OCI-M1 (cell line): ENCODE measurements at regions not wholly inside any gene's neighbourhood (a gene's known extent, or its start where the extent isn't known, plus 50 kb on each side); places are given as distances from the start of the nearest gene placed in this dataset.
"Not testable (repeated sequence)": the region's sequence is repeated elsewhere in the genome, so short reads cannot be mapped to it uniquely, and the experiment has no call there.

Source experiments
- DNase-seq: peaks from one replicate; lab custom pipeline; 2025; lab: John Stamatoyannopoulos, UW

DNA sequence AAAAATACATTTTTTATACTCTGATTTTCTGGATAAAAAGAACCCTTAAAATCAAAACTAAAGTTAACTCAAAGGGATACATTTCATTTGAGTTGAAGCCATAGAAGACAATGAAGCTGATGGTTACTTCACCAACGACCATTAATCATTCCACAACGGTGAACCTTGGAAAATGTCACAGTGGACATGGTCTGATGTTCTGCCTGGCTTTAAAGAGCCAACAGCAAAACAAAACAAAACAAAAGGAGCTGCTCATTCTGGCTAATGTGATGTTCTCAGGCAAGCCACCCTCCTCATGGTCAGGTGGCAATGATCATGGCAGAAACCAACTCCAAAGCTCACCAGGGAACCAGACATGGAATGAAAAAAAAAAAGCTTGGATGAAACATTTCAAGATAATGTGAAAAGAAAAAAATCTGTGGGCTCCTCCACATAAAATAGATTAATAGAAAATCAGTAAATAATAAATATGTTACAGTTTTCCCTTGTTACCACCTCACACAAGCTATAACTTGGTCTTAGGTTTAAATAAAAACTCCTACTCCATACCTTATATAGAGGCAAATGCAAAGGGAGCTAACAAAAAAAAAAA lies 90.1 kb upstream of the SERTAD2 start:
- DNase-seq, result no peak

DNA sequence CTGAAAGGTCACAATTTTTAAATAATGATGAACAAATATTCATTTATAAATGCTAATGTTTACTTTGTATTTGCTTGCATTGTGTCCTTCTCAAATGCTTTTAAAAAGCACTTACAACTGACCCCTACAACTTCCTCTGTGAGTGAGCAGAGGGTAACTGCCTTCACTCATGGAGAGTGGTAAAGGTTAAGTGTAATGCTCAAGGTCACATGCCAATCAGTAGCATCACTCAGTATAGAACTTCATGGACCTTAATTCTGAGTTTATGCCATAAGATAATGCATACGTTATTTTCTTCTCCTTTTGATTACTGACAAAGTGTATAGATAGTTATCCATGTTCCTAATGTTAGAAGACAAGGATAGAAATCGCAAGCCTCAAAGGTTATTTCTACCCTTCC lies 91.8 kb upstream of the SERTAD2 start:
- peak; percentile 17 for DNase-seq

DNA sequence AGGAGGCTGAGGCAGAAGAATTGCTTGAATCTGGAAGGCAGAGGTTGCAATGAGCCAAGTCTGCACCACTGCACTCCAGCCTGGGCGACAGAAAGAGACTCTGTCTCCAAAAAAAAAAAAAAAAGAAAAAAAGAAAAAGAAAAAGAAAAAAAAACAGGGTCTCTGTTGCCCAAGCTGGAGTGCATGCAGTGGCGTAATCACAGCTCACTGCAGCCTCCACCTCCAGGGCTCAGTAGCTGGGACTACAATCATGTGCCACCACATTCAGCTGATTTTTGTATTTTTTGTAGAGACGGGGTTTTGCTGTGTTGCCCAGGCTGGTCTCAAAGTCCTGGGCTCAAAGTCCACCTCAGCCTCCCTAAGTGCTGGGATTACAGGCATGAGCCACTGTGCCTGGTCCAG lies 94.0 kb upstream of the SERTAD2 start:
- not testable (repeated sequence) for DNase-seq

DNA sequence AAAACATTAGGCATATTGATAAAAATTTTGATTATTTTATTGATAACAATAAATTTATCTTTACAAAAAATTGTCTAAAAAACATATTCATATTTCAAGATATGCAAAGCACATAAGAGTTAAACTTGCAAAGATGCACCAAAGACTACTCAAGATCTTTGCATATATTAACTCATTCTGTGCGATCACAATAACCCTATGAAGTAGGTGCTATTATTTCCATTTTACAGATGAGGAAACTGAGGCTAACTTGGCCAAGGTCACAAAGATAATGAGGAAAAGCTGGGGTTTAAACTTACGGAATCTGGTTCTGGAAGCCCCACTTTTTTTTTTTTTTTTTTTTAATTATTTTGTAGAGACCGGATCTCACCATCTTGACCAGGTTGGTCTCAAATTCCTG lies 94.4 kb upstream of the SERTAD2 start:
- DNase-seq, result no peak

DNA sequence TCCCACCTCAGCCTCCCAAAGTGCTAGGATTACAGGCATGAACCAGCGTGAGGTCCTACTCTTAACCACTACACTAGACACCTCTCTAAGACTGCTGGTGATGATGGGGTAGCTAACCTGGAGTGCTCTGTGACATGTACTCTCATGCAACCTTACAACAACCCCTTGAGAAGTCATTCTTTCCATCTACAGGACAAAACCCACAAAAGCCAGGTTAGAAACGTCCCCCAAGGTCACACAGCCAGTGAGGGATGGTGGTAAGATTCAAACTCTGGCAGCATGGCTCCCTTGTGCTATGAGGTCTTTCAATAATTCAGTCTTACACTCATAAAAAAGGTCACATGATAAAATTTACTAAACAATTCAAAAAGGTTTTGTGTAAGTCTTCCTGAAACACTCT lies 94.8 kb upstream of the SERTAD2 start:
- DNase-seq, result peak; percentile 27

DNA sequence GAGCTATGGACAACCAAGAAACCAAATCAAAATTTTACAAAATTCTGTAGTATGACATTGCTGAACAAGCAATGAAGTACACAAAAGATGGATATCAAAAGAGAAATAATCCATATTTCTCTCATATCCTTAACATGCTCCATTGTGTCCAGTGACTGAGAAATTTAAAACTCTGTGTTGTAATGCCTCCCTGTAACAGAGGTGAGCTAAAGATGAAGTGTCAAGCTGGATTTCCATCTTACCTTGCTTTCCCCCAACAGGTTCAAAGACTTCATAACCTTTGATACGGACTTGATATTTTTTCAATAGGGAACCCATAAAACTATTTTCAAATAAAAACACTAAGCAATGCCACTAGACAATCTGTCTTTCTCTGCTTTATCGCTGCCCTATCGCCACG lies 95.7 kb upstream of the SERTAD2 start:
- DNase-seq, result peak; percentile 30

DNA sequence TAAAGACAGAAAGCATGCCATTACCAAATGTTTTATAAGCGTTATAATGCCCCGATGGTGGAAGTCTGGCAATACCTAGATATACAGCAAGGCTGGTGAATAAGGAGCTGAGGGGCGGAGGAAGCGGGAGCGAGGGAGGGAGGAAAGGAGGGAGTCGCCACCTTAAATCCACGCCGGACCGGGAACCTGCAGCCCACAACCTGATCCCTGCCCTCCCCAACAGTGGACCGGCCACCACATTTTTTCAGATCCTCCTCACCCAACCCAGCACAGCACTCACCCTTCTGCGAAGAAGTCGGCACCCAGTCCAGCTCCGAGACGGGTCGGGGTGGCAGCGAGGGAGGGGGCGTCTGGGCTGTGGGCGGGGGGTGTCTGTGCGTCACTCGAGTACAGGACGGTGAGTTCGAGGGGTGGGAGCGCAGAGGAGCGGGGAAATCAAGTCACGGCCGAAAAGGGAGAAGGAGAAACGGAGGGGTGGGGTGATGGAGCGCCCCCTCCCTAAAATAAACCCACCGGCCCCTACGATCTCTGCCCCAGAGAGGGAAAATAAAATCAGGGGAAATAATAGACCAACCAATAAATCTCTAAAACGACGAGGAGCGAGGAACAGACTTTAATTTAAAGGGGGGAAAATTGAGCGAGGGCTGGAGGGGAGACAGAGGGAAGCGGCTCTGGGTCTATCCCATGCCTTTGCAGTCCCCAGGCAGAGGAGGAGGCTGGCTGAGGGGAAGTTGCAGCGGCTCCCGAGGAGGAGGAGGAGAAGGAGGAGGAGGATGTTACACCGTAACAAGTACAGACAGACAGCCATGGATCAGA lies 96.5 kb upstream of the SERTAD2 start:
- peak; percentile 61 for DNase-seq

DNA sequence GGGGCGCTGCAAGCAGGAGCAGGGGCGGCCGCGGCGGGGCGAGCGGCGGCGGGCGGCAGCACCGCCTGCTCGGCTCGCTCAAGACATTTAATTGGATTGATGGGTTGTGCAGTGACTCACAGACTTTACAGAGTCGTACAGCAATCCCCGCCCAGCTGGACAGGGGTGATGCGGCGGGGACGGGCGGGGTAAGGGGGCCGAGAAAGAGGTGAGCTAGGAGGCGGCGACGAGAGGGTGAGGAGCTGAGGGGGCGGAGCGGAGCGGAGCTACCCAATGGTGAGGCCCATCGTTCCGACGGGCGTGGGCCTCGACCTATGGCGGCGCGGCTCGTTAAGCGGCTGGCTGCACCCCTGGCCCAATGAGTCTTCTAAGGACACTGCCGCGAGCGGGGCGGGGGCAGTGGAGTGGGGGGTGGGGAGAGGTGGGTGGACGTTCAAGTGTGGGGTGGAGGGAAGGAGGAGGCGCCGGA lies 97.1 kb upstream of the SERTAD2 start:
- peak; percentile 99 for DNase-seq

DNA sequence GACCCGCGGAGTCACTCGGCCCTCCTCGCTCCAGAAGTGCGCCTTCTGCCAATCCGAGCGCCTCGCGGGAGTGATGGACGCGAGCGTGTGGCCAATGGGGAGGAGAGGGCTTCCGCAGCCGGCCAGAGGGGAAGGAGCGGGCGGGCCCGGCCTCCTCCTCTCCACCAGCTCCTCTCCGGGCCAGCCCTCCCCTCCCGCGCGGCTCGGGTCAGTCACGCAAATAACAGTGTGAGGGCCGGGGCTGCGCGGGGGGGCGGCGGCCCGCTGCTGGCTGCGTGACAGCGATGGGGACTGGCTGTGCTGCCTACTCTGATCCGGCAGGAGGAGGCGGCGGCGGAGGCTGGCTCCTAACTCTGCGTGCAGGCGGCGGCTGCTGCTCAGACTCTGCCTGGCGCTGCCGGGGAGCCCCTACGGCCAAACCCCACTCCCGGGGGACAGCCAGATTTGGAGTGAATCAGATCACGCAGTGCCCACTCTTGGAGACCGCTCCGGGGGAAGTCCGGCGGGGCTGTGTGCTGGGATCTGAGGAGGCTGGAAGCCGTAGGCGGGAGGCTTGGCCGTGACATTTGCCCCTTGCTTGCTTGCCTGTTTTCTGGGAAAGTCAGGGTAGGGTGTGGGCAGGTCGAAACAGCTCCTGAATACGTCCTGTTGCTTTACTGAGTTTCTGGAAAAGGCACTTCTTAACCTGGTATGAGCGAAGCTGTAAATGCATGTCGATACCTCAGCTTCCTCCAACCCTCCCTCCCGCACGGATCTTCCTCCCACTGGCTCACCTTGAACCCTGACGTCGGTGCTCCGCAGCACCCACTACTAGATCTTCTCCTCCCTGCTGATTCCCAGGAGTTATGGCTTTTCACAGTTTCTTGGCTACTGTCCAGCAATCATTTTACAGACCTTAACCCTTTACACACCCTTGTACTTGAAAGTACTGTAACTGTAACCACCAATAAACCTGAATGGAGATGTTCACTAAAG lies 97.9 kb upstream of the SERTAD2 start:
- peak; percentile 99 for DNase-seq

DNA sequence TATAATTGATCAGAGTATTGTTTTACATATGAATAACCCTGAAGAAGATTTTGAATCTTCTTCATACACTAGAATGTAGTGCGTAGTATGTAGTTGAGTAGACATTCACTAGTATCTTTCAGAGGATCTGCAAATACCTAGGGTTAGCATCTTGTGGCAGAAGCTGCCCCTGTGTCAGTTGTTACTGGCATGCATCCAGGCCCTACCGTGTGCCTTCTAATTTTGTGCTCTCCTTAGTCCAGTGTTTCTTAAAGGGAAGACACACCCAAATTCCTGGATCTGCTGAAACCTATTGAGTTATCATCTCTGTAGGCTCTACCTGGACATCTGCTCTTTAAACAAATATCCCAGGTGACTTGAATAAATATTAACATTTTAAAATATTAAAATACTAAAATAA lies 99.7 kb upstream of the SERTAD2 start:
- no peak for DNase-seq

DNA sequence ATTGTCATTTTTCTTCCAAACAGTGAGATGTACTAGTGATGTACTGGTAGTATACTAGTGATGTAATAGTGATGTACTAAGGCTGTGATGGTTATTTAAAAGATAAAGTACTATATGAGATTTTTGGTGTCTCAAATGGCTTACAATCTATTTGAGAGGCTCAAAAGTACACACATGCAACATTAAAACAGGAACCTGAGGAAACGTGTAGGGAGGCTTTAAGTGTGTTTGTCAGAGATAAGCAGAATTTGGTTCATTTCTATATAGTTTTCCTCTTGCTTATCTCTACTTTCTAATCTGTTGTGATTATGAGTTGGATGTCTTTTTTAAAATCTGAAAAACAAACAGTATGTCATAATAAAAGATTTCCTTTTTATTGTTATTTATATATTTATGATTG lies 100.9 kb upstream of the SERTAD2 start:
- DNase-seq, result peak; percentile 37

DNA sequence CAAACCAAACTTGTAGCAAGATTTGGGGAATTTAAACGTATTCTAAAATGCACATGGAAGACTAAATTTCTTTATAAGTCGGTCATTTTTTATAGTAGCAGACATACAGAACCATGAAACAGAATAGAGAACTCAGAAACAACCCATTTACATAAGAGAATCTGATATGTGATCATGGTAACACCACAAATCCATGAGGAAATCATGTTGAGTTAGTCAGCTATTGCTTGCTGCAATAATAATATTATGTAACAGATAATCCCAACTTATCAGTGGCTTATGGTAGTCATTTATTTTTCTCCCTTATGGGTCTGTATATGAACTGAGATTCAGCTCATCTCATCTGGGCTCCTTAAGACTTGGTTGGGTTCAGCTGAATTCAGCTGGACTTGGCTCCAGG lies 103.4 kb upstream of the SERTAD2 start:
- no peak for DNase-seq

DNA sequence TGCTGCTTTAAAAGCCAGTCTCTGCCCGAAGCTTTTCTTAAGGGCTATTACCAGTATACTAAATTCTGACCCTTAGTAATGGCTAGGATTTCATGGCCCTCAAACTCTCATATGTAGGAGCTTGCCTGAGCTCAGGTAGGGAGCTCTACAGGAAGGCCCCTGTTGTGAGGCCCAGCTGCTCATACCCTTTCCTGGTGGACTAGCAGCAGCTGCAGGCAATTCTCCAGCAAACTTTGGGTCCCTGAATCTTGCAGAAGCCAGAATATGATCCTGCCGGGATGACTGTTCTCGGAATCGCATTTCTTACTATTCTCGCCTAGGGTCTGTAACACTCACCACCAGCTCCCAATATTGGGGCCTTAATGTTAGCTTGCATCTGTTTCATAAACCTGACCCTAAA lies 106.4 kb upstream of the SERTAD2 start:
- DNase-seq, result no peak

DNA sequence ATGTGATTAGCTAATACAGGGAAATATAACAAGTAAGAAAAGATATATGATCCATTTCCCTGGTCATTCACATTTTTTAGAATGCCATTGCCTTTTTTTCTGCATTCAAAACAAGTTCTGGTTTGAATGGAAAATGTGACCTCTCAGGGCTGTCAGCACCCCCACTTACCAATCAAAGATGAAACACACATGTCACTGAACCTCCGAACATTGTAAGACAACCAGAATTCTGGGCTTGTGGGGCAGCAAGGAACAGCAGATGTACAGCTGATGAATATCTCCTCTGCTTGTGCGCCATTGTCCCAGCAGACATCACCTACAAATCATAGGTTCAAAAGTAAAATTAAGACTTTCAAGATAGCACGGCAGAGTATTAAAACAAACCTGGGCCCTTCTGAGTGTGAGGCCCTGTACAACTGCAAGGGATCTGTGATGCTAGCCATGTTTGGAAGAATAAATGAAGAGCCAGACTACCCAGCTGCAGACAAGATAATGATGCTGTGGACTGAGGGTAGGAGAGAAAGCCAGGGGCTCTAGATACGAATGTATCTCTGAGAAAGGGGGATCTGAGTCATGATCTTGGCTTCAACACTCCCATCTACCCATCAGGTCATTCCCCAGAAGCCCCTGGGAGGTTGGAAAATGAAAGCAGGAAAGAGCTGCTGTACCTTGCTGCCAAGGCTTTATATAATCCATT lies 108.7 kb upstream of the SERTAD2 start:
- DNase-seq, result peak; percentile 31

DNA sequence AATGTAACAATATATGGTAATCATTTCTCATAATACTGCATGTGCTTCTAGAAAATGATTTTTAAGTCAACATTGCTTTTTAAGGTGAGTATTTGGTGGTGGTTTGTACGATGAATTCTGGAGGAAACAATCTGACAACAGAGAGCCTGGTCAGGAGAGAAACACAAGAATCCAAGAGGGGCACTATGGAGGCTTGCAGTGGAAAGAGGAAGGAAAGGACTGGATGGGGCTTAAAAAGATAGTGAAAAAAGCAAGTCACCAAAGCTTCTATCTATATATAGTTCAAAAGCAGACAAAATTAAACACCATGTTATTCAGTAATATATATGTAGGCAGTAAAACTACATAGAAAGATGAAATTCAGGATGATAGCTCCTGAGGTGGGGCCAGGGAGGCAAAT lies 109.4 kb upstream of the SERTAD2 start:
- DNase-seq, result peak; percentile 52

DNA sequence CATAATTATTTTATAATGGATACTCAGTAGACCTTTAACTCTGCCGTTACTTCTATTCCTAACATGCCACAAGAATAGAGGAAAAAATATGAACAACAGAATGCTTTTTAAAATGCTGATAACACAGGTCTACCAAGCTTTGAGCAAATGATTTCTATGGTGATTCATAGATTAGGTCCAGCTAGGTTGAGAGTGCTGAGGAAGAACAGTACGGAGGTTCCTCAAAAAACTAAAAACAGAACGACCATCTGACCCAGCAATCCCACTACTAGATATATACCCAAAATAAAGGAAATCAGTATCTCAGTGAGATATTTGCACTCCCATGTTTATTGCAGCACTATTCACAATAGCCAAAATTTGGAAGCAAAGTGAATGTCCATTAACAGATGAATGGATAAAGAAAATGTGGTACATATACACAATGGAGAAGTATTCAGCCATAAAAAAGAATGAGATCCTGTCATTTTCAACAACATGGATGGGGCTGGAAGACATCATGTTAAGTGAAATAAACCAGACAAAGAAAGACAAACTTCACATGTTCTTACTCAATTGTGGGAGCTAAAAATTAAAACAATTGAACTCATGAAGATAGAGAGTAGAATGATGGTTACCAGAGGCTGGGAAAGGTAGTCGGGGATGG lies 111.6 kb upstream of the SERTAD2 start:
- DNase-seq, result peak; percentile 29

DNA sequence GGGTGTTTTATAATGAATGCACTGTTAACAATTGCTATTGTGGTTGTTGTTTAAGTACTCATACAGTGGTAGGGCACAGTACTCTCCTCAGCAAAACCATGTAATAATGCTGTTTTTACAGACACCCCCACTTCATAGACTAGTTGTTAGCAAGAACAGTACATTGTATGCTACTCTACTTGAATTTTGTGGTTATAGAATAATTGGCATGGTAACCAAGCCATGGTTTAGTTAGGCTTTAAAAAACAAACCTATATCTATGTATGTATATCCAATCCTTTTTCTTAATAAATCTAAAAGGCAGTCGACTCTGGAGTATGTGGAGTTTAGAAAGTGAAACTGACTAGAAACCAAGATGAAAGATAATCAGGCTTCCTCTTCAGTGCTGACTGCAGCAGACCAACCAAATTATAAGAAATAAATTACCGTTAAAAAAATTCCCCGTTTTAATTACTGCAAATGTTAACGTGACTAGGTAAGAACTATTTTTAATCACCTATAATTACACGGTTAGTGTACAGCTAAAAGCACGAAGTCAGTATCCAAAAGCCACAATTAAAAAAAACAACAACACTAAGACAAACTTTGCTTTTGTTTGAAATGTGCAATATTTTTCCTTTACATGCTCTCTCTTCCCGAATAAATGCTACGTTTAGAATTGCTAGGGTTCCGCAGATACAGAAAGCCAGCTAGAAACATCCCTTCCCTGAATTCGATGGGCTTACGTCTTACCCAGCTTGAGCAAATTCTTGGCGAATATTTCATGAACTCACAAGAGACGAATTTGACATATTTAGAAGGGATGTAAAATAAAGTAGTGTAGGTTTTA lies 113.3 kb upstream of the SERTAD2 start:
- peak; percentile 81 for DNase-seq

DNA sequence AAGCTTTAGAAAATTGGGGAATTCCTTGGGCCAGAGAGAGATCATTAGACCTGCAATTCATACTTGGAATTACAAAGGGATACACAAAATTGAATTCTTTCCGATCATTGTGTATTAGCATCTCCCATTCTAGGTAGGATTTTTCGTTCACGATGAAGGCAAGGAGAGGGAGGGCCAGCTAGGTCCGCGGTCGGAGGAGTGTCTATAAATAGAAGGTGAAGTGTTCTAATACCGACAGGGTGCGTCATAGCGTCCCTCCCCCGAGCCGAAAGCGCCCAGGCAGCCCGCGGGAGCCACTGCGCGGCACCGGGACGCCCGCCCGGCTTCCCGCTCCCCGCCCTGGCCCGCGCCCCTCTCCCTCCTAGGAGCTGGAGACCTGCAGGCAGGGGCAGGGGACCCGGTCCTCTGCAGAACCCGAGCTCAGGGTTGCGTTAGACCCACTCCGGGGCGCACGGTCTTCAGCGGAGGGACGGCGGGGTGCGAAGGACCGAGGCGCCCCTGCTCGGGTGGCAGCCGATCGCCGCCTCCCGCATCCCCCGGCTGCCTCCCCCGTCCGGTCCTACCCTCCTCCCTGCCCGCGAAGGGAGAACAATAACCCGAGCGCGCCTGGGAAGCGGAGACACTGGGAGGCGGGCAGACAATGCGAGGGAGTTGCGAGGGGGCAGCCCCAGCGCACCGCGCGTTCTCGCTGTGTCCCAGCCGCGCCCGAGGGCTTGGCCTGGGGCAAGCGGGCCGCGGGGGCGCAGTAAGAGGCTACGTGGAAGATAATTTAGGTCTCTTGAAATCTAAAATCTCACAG lies 114.2 kb upstream of the SERTAD2 start:
- DNase-seq, result peak; percentile 90

DNA sequence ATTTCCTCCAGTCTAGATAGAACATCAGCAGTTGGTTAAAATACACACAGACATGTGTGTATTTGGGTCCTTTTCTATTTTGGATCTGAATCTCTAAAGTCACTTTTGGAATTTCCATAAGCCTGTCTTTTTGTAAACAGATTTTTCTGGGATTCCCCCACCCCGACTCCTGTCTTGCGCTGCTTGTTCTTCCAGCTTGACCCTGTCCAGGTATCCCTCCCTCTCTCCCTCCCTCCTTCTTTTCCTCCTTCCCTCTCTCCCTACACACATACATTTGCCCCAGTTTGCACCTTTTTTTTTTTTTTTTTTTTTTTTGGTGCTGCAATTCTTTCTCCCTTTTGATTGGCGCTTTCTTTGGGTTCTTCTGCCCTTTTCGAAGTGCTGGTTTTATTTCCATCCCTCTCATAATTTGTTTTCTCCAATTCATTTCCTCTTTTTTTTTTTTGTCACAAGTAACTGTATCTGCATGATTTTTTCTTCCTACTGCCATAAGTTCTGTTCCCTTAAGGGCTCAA lies 114.8 kb upstream of the SERTAD2 start:
- peak; percentile 43 for DNase-seq
